GM06990 (cell line): ENCODE measurements at regions not wholly inside any gene's neighbourhood (a gene's known extent, or its start where the extent isn't known, plus 50 kb on each side); places are given as distances from the start of the nearest gene placed in this dataset.

Source experiments
- DNase-seq: peaks from one replicate; pipeline ENCODE4 v3.0.0-alpha.2; 2011; ENCODE audit not compliant: insufficient read length; ENCODE audit errors: extremely low read depth
- H3K27me3 ChIP-seq: replicated peaks from 2 replicates; pipeline ENCODE4 v1.6.0; 2011; ENCODE audit warnings: low read length; ENCODE audit not compliant: control insufficient read depth, insufficient read depth
- H3K36me3 ChIP-seq: 2 replicates; pipeline ENCODE4 v1.5.1; 2011; ENCODE audit warnings: low read length; ENCODE audit not compliant: control insufficient read depth, insufficient read depth
- H3K4me3 ChIP-seq: replicated peaks from 2 replicates; pipeline ENCODE4 v1.5.1; 2011; ENCODE audit warnings: low read depth, mild to moderate bottlenecking, control low read depth, low read length
- CTCF ChIP-seq: IDR thresholded peaks from 2 replicates; pipeline ENCODE4 v1.5.1; 2011; ENCODE audit warnings: low read length, control low read depth, mild to moderate bottlenecking, inconsistent platforms; ENCODE audit not compliant: insufficient read depth, poor library complexity, severe bottlenecking

GRCh38 chr12:22115711-22116110 lies 69.7 kb downstream of the CMAS start:
- no peak for DNase-seq
- TF ChIP-seq CTCF, result no peak
- H3K27me3 ChIP-seq, result no peaks in the 10 kb centered on the region
- no peak overlapping the region for H3K4me3 ChIP-seq
- H3K36me3 ChIP-seq, result no peaks in the 10 kb centered on the region

- TF ChIP-seq CTCF, result no peak
- no peaks in the 10 kb centered on the region for H3K36me3 ChIP-seq
- no peaks in the 10 kb centered on the region for H3K27me3 ChIP-seq
- no peak overlapping the region for H3K4me3 ChIP-seq
- DNase-seq, result no peak
Measured at GRCh38 chr12:22116376-22116775, 70.4 kb downstream of the CMAS start.

- Histone ChIP-seq H3K4me3 (no peak overlapping the region), H3K27me3 (no peaks in the 10 kb centered on the region), H3K36me3 (no peaks in the 10 kb centered on the region)
- no peak for DNase-seq
- TF ChIP-seq CTCF, result no peak
Measured at GRCh38 chr12:22117563-22118237, 71.7 kb downstream of the CMAS start.

GRCh38 chr12:22118238-22118790 lies 72.3 kb downstream of the CMAS start:
- Histone ChIP-seq H3K4me3 (no peak overlapping the region), H3K36me3 (no peaks in the 10 kb centered on the region), H3K27me3 (no peaks in the 10 kb centered on the region)
- no peak for DNase-seq
- no peak for TF ChIP-seq CTCF

GRCh38 chr12:22121224-22121623 lies 75.2 kb downstream of the CMAS start:
- Histone ChIP-seq H3K36me3 (no peaks in the 10 kb centered on the region), H3K27me3 (no peaks in the 10 kb centered on the region), H3K4me3 (no peak overlapping the region)
- TF ChIP-seq CTCF, result peak; percentile 71
- DNase-seq, result no peak
